ENCODE measurements at regions not wholly inside any gene's neighbourhood (a gene's known extent, or its start where the extent isn't known, plus 50 kb on each side); places are given as distances from the start of the nearest gene placed in this dataset.

DNA sequence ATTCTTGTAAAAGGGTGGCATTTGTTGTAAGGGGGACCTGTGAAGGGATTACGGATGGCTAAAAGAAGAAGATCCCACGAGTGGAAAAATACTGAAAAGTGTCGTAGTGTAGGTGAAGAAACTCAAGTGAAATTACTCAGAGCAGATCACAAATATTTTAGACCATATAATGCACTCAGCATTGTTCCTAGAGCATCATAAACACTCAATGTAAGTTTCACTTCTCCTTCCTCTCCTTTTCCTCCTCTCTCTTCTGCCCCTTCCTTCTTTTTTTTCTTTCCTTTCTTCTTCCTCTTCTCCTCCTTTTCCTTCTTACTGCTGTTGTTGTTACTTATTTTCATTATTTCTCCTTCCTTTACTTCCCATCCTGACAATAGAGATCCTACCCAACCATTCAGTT is 445.6 kb downstream of the ADAMTS20 start:
- FAIRE-seq (no peak), DNase-seq (ENCODE audit: insufficient read length, low spot score) (no peak)
- TF ChIP-seq, protein P1, sequence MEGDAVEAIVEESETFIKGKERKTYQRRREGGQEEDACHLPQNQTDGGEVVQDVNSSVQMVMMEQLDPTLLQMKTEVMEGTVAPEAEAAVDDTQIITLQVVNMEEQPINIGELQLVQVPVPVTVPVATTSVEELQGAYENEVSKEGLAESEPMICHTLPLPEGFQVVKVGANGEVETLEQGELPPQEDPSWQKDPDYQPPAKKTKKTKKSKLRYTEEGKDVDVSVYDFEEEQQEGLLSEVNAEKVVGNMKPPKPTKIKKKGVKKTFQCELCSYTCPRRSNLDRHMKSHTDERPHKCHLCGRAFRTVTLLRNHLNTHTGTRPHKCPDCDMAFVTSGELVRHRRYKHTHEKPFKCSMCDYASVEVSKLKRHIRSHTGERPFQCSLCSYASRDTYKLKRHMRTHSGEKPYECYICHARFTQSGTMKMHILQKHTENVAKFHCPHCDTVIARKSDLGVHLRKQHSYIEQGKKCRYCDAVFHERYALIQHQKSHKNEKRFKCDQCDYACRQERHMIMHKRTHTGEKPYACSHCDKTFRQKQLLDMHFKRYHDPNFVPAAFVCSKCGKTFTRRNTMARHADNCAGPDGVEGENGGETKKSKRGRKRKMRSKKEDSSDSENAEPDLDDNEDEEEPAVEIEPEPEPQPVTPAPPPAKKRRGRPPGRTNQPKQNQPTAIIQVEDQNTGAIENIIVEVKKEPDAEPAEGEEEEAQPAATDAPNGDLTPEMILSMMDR (IDR thresholded peaks at IDR 0.05; ENCODE audit: insufficient read depth, missing control alignments), result no peak

DNA sequence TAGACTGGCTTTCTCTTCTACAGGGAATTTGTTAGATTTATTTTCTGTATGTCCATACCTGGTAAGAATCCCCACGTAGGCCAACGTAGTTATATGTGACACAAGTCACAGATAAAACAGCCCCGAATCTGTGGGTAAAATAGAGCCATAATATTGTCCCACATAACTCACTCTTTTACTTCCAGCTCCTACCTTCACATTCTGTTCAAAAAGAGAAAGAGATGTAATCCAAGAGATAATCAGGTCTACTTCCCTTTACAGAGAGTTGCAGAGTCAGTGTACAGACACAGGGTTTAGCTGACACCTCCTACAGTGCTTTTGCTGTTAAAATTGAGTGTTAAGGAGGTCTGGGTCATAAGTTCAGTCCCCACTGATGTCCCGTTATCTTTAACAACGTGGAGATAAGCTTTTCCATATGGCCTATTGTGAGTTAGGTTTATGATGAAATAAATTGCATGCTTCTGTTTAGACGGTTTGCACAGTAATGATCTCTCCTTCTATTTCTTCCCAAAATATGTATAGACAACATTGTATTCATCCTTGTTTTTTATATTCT is 446.5 kb downstream of the ADAMTS20 start:
- TF ChIP-seq, protein P1 (IDR thresholded peaks at IDR 0.05; ENCODE audit: insufficient read depth, missing control alignments), result no peak
- no peak for FAIRE-seq
- DNase-seq (ENCODE audit: insufficient read length, low spot score), result no peak

DNA sequence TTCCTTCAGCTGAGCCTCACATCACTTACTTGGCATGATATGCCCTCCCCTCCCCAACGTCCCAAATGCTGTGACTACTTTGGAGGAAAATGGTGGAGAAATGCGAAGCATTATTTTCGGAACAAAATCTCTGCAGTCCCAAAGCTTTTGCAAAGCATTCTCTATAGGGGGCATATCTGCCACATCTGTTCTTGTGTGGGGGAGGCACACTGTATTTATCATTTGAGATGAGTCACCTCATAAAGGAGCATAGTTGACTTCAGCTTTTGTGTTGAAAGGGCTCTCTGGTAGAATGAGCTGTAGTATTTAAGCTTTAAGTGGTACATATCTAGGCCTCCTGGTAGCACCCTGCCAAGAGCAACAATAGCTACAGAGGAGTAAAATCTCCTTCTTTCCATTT is 447.5 kb downstream of the ADAMTS20 start:
- FAIRE-seq, result no peak
- no peak for DNase-seq (ENCODE audit: insufficient read length, low spot score)

DNA sequence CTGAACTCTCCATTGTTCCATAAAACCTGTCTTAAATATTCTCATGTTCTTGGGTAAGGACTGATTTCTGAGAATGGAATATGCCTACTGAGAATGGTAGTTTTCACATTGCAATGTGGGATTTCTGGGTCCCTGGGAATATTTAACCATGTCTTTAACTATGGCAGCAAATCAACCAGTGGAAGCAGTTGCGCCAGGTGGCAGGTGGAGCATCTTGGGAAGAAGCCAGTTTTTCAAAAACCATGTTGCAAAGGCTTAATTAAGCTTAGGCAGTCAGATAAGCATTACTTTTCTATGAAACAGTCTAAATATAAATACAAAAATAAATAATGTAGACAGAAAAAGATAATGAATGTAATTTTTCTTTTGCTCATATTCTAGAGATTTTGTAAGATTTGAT is 448.1 kb downstream of the ADAMTS20 start:
- TF ChIP-seq, protein P1 (IDR thresholded peaks at IDR 0.05; ENCODE audit: insufficient read depth, missing control alignments), result no peak
- no peak for DNase-seq (ENCODE audit: insufficient read length, low spot score)
- no peak for FAIRE-seq

More for the DNA sequence above, 447.5 kb downstream of the ADAMTS20 start:
- TF ChIP-seq, protein P1 (IDR thresholded peaks at IDR 0.05; ENCODE audit: insufficient read depth, missing control alignments), result no peak

DNA sequence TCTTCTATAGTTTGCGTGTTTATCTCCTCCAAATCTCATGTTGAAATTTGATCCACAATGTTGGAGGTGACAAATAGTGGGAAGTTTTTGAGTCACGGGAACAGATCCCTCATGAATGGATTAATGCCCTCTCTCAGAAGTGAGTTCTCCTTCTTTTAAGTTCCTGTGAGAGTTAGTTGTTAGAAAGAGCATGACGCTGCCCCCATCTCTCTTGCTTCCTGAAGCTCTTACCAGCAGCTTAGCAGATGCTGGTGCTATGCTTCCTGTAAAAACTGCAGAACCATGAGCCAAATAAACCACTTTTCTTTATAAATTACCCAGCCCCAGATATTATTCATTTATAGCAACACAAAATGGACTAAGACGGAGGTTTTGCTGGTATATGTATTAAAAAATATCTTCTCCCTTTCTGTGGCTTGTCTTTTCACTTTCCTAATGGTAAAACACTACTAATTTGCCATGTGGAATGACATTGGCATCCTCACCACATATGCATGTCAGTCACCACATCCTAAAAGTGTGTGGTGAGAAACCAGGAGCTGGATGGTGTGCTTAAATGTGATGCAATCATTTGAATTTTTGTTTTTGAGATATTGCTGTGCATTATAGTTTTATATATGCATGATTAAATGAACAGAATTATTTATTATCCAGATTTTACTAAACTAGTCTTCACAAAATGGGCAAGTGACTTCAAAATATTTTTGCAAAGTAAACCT is 449.3 kb downstream of the ADAMTS20 start:
- DNase-seq (ENCODE audit: insufficient read length, low spot score), result no peak
- FAIRE-seq, result no peak
- TF ChIP-seq, protein P1 (IDR thresholded peaks at IDR 0.05; ENCODE audit: insufficient read depth, missing control alignments), result no peak

DNA sequence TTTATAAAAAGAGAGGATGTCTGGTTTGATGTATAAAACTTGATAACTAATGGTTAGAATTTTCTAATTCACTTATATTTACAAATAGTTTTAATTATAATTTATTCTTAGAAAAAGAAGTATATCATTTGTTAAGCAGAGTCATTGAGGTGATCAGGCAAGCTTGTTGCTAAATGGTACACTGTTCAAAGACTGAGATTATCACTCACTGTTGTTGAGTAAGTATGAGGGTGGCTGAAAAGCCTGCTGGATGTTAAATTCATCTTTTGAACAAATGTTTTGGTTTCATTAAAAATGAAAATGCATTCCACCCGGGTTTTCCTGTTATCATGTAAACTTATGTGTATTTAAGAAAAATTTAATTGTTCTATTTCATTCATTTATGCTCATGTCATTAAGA is 451.8 kb downstream of the ADAMTS20 start:
- DNase-seq (ENCODE audit: insufficient read length, low spot score), result no peak

More for the DNA sequence above, 451.8 kb downstream of the ADAMTS20 start:
- FAIRE-seq, result no peak
- TF ChIP-seq, protein P1 (IDR thresholded peaks at IDR 0.05; ENCODE audit: insufficient read depth, missing control alignments), result no peak
